D341Med (cell line): ENCODE measurements at regions not wholly inside any gene's neighbourhood (a gene's known extent, or its start where the extent isn't known, plus 50 kb on each side); places are given as distances from the start of the nearest gene placed in this dataset.
"Not testable (repeated sequence)": the region's sequence is repeated elsewhere in the genome, so short reads cannot be mapped to it uniquely, and the experiment has no call there.

ENCODE experiments used
- DNase-seq: peaks from one replicate; pipeline ENCODE4 v3.0.0; 2012; ENCODE audit warnings: low spot score

DNA sequence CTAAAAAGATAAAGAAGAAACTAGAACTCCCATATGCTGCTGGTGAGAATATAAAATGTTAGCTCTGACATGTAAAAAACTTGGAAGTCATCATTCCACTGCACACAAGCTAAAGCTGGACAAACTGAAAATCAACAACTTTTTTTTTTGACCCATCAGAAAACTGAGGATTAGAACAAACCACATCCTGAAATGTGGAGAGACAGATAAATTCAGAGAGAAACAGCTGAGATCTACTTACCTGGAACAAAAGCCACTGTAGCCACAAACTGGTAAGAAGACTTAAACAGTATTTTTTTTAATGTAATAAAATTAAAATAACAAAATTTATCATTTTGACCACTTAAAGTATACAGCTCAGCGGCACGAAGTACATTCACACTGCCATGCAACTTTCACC is 408.5 kb upstream of the RGS17 start:
- no peak for DNase-seq

DNA sequence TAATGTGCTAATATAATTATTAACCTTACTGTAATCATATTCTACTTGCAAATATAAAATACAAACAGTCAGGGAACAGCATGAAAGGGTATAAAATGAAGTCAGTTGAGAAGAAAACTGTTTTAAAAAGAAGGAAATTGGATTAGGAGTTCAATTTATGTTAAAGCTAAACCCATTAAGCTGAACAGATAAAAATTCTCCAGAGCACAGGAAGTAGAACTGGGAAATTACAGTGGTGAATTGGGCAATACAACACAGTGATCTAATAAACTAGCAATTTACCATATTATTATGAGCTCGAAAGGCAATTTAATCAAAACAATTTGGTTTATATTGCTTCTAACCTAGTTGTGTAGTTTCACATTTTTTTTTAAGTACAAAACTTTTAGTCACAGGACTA is 407.4 kb upstream of the RGS17 start:
- DNase-seq, result no peak

DNA sequence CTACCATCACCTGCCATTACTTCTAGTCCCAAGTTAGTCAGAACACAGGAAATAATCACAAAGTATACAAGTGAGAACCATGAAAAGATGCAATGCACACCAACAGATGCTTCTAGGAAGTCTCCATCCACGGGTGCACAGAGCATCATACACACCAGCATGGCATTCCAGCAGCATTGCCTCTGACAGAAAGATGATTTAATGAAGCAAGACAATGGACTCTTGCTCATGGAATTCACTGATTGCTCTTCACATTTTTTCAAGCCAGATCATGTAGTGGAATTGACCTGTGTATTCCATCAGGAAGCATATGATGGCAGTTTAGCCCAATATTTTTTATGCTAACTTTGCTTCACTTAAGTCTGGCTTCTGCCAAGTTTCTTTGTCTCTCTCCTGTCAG is 406.3 kb upstream of the RGS17 start:
- DNase-seq, result no peak

DNA sequence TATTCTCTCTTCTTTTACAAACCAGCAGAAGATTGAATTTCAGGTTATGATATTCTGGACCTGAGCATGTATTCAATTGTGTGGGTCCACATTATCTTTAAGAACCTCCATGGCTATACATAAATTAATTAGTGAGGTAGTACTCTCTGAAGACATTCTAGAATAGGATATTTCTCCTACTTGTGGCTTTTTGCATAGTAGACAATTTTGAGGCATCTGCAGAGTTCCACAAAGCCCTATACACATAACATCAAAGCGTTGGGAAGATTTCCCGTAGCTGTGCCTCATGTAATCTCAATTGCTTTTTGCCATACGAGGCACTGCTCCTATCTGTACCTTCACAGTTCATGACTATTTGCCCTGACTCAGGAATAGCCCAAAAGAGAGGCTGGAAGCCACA is 395.4 kb upstream of the RGS17 start:
- no peak for DNase-seq

DNA sequence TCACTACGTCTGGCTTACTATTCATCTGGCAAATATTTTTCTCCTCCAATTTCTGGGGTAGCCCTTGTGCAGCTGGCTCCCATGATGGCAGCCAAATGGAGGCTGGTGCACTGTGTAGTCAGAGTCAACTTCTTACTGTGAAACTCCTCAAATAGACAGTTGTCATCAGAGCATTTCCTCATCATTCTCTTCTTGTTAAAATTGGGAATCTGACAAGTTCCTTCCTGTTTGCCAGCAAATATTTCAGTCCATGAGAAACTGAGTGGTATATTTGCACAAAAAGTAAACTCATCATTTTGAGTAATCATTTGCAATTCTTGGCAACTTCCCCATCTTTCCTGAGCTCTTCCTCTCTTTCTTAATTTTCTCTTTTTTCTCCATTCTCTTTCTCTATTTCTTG is 394.9 kb upstream of the RGS17 start:
- no peak for DNase-seq

DNA sequence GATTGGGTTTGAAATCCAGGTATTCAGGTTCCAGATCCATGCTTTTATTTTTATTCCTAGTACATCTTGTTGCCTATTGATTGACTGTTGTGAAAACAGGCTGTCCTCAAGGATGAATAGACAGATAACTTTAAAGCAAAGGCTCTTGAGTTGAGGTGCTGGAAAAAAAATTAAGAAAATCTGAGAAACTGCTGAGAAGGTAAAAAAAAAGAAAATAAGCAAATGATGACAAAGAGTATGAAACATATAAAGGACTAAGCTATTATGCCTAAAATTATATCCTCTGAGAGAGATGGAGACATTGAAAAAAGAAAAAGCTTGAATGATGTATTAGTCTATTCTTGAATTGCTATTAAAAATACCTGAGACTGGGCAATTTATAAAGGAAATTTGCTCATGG is 392.3 kb upstream of the RGS17 start:
- DNase-seq, result no peak

DNA sequence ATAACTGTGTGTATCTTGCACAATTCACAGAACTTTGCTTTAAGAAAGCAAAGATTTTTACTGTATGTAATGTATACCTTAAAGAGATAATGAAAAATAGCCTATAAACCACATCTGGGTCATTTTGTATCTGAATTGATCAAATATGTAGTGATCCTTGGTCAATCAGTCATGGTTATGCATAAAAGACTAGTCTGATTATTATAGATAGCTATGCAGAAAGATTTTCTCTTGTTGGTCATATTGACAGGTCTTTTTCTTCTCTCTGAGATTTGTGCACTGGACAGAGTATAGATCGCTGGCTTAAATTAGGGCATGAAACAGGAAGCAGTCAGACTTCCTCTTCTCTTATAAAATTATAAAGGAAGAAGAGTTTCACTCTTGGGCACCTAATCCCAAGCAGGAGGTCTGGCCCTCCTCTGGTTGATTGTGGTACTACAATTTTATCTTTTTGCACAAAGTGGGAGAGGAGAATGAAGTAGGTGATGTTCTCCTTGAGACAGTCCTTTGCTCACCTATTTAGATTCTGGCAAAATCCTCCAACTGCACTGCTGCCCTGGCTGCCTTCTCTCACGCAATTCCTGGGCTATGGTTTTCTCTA is 380.9 kb upstream of the RGS17 start:
- DNase-seq, result peak; percentile 45

DNA sequence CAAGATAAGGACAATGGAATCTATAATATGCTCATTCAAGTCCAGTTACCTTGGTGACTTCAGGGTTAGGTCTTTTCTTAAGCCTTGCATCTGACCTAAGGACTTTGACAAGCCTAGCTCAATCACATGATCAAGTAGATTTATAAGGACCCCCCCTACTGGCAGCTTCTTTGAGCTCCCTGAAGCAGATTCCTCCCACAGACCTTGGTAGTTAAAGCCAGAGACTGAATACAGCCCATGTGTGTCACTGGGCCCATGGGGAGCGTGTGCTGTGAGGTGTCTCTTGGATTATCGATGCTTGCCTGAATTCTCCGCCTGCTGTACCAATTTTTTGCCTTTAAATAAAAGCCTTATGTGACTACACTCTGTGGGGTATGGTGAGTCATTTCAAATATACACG is 372.7 kb upstream of the RGS17 start:
- peak; percentile 12 for DNase-seq

DNA sequence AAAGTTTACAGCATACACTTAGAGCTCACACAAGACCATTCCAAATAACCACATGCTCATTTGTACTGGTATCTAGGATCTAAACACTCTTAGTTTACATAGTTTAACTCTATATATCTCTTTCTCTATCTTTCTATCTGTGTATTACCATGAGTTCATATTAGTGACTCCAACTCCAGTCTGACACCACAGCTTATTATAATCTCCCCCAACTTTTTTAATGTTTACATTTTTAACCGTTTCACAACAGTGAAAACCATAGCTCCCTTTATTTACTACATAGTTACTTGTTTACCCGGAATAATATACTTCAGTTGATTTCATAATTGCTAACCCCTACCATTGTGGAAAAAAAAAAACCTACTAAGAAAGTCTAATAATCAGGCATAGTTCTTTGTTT is 362.4 kb upstream of the RGS17 start:
- no peak for DNase-seq

DNA sequence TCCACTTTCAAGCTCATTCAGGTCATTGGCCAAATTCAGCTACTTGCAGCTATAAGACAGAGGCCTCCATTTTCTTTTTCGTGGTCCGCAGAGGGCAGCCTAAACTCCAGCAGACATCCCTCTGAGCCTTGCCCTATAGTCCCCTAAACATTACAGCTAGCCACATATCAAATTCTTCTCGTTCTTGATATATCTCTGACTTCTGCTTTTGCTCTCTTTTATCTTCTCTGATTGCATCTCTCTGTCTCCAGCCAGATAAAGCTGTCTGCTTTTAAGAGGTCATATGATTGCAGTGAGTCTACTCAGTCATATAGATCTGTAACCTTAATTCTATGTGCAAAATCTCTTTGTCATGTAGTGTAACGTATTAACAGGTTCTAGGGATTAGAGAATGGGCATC is 358.4 kb upstream of the RGS17 start:
- no peak for DNase-seq

DNA sequence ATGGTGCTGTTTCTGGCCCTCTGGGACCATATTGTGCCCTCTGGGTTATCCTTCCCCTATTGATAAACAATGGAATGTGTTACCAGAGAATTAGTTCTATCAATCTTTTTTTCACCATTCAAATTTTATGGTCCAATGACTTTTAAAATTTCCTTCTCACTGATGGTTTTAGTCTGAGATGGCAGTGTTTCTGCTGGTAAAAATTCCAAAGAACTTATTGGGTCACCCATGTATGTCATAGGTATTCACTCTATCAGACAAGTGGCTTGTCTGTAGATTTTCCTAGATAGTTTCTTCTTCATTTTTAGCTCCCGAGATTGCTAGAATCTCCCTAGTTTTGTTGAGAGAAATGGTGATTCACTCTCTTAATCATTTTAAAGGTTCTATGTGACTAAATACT is 357.2 kb upstream of the RGS17 start:
- no peak for DNase-seq

DNA sequence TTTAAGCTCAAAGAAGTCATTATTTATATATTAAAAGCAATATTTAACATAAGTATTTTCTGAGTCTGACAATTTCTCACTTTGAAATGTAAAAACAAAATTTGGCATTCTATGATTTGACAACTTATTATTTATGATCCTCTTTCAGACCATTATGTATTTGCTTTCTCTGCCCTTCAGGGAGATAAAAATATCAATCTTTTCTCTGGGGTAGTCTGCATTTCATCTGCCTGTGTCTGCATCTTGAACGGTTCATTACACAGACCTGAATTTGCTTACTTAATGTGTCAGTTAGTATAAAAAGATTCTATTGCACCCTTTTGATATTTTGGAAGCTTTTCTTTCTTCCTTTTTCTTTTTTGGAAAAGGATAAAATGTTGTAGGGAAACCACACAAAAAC is 354.0 kb upstream of the RGS17 start:
- DNase-seq, result no peak

DNA sequence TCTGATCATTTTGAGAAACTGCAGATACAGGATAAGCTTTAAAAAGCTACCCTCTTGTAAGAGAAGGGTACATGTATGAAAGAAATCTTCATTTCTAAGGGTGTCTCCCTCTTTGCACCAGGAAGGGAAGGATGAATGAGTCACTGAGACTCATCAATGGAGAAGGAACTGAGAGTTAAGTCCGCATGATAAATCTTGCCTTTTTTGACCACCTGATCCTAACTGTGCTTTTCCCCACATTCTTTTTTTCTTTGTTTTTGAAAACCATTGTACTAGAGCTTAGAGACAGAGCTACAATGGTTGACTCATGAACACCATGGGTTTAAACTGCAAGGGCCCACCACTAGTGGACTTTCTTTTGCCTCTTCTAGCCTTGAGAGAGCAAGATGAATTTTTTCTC is 353.0 kb upstream of the RGS17 start:
- no peak for DNase-seq

DNA sequence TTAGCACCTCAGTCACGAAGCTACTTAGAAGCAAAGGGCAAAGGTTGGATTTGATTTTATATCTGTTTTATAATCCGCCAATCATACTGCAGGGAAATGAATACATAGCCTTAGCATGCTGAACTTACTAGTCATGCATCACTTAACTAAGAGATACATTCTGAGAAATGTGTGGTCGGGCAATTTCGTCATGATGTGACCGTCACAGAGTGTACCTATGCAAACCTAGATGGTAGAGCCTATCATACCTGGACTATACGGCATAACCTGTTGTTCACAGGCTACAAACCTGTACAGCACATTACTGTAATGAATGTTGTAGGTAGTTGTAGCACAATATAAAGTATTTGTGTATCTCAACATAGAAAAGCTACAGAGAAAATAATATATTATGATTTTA is 345.2 kb upstream of the RGS17 start:
- no peak for DNase-seq

DNA sequence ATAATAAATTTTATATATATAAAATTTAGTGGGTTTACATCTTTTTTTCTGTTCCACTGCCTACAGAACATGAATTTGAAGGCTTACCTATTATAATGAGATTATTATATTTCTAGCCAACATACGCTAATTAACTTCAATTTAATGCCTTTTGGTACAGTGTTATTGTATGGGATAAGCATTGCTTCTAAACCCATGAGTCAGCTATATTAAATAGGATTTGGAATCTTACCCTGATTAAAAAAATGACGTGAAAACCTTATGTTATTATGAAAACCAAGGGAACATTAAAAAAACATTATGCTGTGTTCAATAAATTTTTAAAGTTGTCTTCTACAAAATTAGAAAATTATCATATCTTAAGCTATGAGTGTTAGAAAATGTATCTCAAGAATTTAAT is 334.0 kb upstream of the RGS17 start:
- DNase-seq, result no peak

DNA sequence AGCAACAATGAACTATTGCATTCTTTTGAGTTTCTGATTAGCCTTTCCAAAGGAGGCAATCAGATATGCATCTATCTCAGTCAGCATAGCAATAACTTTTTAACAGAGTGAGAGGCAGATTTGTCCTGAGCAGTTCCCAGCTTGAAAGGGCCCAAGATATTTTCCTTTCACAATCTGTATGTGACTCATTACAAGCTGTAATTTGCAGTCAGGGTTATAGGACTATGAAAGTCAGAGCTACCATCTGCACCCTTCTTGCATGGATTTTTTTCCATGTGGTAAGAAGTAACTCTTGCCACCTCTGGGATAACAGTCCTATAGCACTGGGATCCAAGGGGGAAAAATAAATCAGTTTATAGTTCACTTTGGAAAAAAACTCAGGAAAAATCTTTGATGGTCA is 318.2 kb upstream of the RGS17 start:
- DNase-seq, result no peak

DNA sequence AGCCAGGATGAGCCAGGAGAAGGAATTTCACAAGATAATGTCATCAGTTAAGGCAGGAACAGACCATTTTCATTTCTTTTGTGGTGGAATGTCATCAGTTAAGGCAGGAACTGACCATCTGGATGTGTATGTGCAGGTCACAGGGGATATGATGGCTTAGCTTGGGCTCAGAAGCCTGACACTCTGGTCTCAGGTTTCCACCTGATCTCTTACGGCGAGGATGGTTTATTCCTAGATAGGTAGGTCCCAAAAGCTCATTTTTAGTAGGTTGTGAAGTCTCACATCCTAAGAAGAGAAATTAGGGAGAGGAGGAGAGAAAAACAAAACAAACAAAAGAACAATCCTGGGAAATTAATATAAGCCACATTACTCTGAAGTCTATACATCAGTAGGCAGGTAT is 311.7 kb upstream of the RGS17 start:
- not testable (repeated sequence) for DNase-seq

DNA sequence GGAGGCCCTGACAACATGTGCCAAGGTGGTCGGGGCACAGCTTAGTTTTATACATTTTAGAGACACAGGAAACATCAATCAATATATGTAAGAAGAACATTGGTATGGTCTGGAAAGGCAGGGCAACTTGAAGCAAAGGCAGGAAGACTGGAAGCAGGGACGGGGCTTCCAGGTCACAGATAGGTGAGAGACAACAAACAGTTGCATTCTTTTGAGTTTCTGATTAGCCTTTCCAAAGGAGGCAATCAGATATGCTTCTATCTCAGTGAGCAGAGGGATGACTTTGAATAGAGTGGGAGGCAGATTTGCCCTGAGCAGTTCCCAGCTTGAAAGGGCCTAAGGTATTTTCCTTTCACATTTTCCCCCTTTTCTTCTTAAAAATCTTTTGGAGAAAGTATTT is 311.0 kb upstream of the RGS17 start:
- DNase-seq, result no peak

DNA sequence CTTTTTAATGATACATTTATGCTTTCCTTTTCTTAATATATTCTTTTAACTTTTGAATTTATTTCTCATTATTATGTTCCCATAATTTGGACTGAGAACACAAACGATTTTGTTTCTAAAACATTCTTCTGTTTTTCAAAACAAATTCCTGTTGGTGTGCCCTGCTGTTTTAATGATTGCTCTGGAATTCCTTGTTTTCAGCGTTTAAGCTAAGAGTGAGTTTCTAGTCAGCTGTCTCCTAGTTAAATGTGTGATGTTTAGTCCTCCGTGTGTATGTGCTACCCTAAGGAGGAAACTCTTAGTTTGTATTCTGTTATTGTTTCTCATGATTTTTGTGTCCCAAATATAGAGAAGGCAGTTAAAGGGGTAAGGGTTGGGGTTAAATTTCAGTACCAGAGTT is 306.1 kb upstream of the RGS17 start:
- no peak for DNase-seq

DNA sequence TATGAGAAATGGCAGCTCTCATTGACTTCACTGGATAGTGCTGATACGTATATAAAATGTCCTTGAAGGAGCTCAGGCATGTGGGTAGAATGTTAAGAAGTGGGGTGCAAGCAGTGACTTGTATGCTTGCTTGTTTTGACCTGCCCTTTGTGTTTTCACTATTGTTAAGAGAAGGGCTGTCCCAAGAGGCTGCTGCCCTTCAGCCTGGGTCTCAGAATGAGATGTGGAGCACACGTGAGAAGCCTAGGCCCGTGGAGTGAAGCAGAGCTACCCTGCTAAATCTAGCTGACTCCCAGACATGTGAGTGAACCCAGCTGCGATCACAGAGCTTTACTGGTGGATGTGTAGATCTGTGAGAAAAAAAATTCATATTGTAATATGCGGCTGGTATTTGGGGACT is 305.3 kb upstream of the RGS17 start:
- DNase-seq, result no peak

DNA sequence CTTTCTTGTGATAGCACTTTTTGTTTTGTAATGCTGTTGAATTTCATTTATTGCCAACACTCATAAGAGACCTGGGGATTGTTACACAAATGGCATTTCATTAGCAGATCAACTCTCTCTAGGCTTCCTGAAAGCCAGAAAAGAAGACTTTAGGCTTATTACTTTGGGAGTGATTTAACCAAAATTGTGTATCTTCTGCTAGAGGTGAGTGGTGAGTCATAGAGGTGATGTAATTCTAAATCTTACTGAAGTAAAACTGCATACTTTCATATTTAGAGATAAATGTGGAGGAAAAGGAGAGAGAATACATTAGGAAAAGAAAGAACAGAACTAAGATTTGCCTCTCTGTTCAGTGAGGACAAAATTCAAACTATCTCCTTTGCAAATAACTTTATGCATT is 304.7 kb upstream of the RGS17 start:
- no peak for DNase-seq

DNA sequence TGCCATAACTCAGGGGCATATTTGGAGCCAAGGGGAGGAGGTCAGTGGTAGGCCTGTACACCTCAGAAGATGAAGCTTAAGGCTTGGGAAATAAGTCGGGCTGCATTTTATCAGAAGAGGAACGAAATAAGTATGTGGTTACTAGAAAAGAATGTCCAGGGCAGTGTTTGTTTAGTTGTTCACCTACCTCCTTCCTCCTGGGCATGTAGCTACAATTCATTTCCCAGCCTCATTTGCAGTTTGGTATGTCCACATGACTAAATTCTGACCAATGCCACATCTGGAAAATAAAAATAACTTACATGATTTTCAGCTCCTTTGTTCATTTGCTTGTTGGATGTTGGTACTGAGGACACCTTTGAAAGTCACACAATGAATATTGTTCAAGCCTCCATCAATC is 294.5 kb upstream of the RGS17 start:
- DNase-seq, result no peak

DNA sequence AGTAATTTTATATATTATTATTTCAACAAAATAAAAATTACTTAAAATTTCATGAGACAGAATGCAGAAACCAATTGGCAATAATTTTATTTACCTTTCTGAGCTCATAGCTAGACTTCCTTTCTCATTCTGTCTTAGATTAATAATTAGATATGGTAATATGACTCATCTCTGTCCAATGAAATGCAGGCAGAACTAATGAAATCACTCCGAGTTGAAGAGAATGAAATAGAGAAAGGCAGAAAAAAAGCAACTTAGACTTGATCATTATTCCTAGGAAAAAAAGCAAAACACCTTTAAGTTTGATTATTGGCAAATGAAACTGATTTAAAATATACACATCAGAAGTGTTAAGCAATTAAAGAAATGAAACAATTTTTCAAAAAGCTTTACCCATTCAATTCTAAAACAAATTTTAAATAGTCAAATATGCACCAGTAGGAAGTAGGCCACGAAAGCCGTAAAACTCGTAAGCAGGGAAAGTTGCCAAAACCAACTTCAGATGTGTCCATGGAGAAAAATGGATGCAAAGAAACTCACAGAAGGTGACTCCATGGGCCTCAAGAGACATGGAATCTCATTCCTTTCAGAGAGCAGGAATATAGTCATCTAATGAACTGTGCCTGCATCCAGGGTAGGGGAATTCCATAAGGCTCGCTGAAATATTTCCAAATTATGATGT is 293.8 kb upstream of the RGS17 start:
- DNase-seq, result no peak

DNA sequence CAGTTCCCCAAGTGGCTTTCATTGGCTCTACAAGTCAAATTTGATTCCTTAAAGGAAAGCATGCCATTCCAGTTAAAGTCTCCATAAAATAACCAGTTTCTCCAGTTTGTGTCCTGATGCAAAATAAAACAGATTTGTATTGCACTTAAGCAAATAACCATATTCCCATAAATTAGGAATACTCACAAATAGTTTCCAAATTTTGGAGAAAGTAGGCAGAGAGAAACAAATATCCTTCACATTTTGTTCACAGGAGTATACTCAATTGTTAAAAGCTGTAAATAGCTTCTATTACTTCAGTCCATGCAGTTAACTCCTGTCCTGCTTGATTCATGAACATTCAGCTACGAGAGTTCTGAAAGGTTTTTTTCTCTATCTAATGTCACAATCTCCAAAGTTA is 281.4 kb upstream of the RGS17 start:
- DNase-seq, result no peak
